Inflammatory macrophage treated with lipopolysaccharide for 1 hour (primary cell): ENCODE measurements at regions not wholly inside any gene's neighbourhood (a gene's known extent, or its start where the extent isn't known, plus 50 kb on each side); places are given as distances from the start of the nearest gene placed in this dataset.
"Not testable (repeated sequence)": the region's sequence is repeated elsewhere in the genome, so short reads cannot be mapped to it uniquely, and the experiment has no call there.

ENCODE experiments used
- DNase-seq, 2 donors: peaks; one replicate each; pipeline ENCODE4 v3.0.0-alpha.2; 2020 to 2022

DNA sequence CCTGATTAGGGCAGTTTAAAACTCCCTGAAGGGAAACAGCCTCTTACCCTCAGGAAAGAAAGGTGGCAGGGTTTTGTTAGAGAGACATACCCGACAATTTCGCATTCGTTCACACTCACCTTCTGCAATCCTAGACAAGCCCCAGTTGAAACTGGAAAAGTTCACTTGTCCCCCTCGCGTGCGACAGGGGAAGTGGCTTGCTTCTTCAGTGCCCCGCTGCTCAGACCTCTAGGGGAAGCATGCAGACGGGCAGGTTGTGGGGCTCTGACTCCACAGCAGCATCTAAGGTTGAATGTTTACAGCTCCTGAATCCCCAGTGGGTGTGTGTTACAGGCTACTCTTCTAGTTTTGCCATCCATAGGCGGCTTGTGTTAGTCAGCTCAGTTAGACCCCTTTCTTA is 575.7 kb upstream of the ACO1 start:
- no peak for DNase-seq

DNA sequence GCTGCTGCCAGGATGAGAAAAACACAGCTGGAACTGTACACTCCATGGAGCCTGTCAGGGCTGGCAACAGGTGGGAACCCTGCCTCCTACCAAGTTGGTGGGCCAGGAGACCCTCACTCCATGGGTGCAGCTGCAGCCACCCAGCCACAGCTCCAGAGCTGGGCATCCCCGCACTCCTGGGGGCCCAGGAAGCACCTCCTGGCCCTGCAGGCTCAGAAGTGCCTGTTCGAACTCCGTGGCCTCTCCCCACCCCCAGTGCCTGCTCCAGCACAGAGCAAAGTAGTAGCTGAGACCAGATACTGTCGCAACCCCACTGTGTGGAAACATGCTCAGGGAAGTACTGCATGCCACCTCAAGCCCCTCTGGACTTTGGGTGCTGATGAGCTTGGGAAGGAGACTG is 564.0 kb upstream of the ACO1 start:
- DNase-seq = no peak

DNA sequence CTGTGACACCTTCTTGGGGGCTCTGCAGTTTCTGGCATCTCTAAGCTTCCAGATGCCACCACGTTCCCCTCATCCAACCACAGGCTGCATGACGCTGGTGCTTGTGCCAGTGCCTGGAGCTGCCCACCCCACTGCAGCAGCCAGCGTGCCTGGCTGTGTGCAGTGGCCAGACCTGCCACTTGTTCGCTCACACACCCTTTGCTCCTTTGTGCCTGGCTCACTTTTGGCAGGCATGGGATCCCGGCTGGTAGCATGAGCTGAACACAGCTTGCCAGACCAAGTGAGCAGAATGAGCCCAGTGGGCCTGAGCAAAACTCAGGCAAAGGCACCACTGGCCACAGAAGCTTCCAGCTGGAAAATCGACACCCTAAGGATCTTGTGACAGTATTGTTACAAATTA is 562.9 kb upstream of the ACO1 start:
- DNase-seq = no peak

DNA sequence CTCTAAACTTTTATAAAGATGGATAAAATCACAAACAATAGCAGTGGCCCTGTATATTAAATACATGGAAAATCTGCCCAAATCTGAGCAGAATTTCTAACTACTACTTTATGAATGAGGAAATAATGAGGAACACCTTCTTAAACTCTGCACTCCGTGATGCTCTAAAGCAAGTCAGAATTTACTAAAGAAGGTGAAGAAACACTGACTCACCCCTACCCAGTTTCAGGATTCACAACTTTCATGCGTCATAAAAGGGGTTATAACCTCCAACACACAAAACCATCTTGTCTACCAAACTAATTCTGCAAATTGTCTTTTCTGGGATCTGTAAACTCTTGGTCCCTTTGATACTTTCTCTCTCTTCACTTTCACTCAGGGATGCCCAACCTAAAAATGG is 561.1 kb upstream of the ACO1 start:
- DNase-seq = no peak

DNA sequence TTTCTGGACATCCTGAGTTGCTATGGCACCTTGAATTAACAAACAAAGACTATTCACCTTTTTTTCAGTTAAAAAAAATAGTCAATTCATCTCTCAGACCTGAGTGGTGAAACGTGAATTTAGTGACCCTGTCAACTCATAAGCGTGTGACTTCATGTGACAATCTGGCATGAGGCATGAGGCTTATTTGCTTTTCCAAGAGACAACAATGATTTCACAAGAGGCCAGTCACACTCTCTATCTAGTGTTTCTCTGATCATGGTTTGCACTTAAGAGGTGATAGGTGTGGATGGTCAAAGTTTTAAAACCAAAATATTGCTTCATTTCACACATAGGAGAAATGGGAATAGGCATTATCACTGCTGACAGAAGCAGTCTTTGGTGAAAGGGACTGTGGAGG is 559.6 kb upstream of the ACO1 start:
- DNase-seq = no peak

DNA sequence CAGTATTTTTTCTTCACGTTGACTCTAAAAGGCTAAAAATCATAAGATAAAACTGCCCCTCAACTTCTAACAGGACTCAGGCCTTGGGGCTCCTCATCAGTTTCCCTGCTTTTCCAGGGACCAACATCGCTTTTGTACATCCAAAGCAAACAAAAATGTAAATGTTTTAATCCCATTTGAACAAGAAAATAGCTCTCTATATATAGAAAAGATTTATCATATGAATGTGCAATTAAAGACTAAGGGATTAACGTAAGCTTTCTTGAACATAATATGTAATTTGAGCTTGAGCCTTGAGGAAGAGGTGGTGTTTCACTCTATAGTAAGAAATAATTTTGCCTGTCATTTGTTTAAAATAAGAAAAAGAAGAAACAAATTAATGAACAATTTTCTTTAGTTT is 547.2 kb upstream of the ACO1 start:
- no peak for DNase-seq

DNA sequence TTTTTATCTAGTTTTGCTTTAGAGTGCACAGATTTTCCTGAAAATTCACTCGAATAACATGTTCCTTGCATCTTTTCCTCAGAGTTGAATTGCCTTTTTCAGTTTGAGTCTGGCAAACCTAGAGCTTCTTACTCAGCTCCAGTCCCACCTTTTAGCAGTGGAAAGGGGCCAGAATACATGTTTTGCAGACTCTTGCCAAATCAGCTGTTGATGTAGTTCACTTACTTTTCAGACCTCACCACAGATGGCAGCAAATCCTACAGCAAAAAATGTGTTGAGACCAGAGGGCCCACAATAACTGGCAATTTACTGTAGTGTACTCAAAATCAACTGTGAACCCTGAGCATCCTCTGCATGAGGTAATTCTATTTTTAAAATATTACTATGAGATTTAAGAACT is 545.2 kb upstream of the ACO1 start:
- no peak for DNase-seq

DNA sequence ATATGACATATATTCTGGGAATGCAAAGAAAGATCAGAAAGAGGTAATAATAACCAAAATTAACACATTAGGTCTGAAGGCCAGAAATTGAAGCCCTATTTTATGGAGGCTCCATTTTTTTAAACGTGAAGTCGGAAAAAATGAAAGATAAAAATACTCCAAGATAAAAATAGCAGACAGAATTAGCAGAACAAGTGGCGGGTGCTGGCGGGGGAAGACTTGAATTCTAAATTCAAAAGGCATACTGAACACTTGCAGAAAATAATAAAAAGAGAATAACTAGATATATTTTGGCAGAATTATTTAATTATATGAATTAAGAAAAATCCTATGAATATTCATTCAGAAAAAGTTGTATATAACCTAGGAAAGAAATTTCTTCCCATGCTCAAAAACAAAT is 543.7 kb upstream of the ACO1 start:
- no peak for DNase-seq

DNA sequence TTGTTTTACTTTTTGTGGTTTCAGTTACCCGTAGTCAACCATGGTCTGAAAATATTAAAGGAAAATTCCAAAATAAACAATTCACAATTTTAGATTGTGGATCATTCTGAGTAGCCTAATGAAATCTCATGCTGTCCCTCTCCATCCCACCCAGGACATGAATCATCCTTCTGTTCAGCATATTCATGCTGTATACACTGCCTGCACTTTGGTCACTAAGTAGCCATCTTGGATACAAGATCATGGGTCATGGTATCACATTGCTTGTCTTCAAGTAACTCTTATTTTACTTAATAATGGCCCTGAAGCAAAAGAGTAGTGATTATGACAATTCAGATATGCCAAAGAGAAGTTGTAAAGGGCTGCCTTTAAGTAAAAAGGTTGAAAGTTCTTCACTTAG is 536.5 kb upstream of the ACO1 start:
- no peak for DNase-seq

DNA sequence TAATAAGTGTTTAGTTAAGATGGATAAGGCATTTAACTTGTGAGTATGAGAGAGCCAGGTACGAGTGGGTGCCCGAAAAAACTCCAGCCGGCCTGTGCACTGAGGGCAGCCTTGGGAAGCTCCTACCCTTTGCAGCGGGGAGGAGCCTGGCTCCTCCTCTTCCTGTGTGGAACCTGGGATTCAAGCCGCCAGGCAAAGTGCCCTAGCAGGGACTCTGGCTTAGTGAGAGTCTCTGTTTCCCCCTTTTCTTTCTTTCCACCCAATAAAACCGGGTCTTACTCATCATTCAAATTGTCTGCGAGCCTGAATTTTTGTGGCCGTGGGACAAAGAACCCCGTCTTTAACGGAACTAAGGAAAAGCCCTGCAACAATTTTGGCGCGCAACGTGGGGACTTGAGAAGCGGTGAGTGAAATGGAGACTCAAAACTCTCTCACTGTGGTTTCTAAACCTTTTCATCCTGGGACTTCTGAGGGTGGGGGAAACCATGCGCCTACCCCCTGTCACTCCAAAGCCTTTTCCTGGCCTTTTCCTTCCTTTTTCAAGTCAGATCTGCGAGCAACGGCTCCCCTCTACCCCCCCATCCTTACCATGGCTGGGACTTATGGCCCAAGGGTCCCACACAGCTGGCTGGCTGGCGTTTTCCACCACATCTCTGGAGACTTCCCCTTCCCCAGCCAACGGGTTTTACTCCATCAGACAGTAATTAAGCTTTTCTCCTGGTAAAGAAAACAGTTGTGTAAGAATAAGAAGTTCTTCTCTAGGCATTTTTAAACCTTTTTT is 535.7 kb upstream of the ACO1 start:
- DNase-seq = no peak

DNA sequence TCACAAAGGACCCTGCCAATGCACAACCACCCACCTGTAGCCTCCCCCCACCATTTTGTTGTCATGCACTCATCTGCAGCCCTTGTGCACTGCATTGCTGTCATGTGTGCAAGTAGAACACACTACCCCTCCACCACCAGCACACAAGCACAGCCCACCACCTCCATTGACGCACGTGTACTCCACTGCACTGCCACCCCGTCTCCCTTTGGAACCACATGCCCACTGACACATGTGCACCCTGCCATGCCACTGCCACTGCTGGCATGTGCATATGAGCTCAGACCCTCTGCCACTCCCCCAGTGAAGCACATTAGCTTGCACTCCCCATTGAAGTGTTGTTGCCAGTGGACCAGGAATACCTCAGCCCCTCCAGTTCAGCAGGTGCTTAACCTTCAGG is 530.3 kb upstream of the ACO1 start:
- no peak for DNase-seq

DNA sequence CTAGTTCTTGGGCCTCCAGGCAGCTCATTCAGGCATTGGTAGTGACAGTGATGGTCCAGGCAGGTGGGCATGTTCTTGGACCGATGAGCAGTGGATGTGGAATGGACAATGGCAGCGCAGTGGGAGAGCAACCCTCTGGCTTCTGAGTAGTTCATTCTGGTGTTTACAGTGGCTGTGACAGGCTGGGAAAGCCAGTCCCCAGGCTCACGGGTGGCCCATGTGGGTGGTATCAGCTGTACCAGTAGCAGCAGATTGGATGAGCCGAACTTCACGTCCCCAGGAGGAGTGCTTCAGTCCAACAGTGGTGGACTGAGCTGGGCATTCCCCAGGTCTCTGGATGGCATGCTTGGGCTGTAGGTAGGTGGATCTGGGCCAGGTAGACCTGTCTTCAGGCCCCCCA is 515.6 kb upstream of the ACO1 start:
- no peak for DNase-seq

DNA sequence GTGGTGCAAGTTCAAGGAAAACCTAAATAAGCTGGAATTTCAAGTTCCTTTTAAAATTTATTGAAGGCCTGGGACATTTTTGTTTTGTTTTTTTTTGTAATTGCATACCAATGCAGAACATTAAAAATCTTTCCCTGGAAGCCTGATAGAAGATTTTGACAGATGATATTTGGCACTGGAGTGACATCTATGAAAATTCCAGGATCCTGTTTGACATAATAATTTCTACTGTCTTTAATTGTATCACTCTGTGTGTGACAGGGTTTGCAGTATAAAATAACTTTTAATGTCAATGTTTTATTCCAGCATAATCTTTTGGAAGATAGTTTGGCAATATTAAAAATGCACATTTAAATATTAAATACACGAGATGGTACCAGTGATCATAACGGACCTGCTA is 514.2 kb upstream of the ACO1 start:
- DNase-seq = no peak

DNA sequence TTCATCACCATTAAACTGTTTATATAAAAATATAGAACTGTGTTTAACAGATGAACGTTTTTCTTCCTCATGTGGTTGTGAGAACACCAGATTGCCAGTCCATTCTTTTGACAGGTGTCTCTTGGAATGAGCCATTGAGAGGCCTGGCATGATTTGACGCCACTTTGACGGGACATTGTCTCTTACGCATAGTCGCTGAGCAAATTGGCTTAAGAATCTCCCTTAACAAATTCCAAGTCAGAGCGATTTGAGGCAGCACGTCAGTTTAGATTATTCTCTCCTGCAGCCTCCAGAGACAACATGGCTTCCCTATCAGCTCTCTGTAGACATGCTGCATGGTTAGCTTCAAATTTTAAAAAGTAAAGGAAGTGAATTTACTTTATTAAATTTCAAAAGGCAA is 510.7 kb upstream of the ACO1 start:
- DNase-seq = no peak

DNA sequence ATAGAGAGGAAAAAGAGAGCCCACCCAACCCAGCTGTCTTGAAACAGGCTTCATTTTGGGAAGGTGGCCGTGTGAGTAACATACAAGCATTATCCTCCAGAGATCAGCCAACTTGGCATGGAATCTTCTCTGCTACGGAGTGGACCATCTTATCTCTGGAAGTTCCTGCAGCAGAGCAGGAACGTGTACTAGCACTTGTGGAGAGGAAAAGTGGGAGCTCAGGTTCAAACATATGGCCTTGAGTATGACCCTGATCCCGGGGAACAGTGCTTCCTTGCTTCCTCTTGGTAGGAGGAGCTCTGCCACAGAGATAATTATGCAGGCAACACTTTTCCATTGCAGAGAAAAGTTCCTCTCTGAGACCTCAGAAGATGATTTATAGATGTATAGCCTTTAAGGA is 490.4 kb upstream of the ACO1 start:
- DNase-seq = no peak

DNA sequence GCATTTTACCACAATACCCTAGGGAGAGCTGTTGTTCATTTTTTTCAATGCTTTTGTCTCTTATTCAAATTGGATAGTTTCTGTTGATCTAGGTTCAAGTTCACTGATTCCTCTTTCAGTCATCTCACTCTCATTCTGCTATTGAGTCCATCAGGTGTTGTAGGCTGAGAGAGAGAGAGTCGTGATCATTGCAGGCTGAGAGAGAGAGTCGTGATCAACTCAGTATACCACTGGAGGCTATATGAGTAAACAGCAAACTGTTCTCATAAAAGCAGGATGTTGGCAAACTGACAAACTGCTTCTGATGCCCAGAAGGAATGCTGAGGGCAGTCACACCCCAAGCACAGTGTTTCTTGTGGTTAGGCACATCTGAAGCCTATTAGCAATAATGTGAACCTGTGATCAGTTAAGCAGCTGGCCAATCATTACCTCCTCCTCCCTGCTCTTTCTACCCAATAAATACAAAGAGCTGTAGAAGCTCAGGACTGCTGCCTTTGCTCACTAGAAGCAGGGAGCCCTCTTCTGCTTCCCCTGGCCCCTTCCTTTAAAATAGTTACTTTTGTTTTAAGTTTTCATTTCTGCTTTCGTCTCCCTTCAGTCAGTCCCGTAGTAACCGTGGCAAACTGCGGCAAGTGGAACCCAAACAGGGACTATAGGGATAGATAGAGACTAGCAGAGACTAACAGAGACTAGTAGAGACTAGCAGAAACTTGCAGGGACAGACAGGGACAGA is 476.1 kb upstream of the ACO1 start:
- no peak for DNase-seq

DNA sequence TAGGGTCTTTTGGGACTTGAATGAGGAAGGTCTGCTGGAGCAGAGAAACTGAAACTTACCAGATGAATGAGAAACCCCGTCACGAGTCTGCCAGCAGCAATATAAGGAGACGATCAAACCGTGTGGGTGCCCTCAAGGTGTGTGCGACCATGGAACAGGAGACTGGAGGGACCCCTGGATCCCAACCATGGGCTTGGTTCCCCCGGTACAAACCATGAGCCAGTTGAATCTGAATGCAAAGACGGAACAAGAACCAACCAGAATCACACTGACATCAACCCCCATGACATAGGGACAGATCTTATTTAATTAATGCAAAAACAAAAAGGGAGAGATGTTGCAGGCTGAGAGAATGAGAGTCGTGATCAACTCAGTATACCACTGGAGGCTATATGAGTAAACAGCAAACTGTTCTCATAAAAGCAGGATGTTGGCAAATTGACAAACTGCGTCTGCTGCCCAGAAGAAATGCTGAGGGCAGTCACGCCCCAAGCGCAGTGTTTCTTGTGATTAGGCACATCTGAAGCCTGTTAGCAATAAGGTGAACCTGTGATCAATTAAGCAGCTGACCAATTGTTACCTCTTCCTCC is 475.5 kb upstream of the ACO1 start:
- no peak for DNase-seq

DNA sequence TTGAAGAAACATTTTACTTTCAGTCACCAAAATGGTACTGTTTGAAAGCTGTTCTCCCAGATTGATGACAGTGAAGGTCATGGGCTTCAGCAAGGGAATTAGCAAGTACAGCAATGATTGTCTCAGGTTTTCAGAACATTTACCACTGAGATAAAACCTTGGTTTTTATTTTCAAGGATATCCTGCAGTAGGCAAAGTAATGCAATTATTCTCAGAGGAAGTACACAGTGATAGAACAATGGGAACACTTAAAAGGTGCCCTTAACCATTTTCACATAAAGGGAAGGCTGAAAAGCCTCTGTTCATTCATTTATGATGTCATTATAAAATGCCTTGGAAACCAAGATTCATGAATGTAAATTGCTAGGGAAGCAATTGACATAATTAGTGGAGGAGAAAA is 471.8 kb upstream of the ACO1 start:
- no peak for DNase-seq

DNA sequence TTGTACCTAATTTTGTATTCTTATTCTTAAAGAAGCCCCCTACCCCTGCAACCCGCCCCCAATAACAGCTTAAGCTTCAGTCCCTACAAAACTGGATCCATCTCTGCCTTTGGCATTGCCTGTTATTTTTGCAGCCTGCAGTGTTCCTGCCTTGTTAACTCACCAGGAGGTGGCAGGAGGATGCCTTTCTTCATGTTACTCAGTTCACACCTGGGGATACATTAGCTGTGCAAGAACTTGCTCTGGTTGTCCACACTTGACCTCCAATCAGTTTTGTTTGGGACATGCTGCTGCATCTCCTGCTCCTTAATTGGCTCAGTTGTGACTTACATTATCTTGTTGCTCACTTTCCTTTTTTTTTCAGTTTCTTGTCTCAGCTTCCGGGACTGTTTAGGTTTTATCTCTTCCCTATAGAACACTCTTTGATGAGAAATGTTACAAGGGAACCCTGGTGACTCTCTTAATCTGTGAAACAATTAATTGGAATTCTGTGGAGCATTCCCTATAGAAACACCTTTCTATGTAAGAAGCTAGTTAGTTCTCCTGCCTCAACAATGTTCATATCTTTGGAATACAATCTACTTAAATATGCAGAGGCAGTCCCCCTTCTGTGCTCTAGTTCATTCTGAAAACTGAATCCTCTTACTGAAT is 467.7 kb upstream of the ACO1 start:
- no peak for DNase-seq

DNA sequence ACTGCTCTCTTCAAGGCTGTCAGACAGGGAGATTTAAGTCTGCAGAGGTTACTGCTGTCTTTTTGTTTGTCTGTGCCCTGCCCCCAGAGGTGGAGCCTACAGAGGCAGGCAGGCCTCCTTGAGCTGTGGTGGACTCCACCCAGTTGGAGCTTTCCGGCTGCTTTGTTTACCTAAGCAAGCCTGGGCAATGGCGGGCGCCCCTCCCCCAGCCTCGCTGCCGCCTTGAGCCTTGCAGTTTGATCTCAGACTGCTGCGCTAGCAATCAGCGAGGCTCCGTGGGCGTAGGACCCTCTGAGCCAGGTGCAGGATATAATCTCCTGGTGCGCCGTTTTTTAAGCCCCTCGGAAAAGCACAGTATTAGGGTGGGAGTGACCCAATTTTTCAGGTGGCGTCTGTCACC is 446.7 kb upstream of the ACO1 start:
- not testable (repeated sequence) for DNase-seq

DNA sequence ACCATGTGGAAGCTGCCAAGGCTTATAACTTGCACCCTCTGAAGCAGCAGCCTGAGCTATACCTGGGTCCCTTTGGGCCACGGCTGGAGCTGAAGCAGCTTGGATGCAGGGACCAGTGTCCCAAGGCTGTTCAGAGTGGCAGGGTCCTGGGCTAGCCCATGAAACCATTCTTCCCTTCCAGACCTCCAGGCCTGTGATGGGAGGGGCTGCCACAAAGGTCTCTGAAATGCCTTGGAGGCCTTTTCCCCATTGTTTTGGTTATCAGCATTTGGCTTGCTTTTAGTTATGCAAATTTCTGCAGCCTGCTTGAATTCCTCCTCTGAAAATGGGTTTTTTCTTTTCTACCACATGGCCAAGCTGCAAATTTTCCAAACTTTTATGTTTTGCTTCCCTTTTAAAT is 433.7 kb upstream of the ACO1 start:
- DNase-seq = no peak

DNA sequence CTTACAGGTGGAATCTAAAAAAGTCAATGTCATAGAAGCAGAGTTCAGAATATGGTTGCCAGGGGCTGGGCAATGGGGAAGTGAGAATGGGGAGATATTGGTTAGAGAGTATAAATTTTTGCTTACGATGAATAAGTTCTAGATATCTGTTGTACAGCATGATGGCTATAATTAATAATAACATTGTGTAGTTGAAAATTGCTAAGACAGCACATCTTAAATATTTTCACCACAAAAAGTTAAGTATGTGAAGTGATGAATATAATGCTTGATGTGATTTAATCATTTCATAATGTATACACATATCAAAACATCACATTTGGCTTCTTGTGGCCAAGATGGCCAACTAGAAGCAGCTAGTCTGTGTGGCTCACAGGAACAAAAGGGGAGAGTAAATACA is 425.9 kb upstream of the ACO1 start:
- no peak for DNase-seq

DNA sequence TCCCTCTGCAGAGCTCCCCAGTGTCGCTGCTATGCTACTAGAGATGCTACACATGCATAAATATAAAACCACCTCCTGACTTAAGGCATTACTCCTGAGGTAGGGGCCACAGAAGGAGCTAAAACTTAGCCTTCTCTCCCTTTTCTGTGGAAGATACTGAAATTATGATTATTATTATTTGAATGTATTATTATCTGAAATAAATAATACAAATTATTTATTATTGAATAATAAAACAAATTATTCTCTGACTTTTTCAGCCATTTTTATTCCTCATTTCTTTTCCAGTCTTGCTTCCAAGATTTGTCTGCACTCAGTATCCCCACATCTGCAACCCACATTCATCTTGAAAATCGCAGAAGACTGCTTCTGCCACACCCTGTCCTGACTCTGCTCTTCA is 414.9 kb upstream of the ACO1 start:
- DNase-seq = no peak

DNA sequence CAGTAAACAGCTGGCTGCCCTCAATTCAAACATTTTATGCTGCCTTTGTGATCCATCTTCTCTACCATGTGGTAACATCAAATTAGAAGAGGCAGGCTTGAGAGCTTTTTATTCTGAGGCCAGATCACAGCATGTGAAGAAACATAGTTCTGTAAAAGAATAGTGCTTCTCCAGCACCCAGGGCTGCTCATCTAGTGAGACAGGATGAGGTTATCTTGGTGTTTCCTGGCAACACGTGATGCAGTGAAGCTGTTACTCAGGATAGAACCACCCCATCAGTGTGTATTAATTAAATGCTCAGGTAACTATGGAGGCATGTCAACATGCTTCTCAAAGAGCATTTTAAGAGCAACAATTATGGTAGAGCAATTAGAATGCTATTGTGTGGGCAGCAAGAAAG is 400.5 kb upstream of the ACO1 start:
- DNase-seq = no peak
